GM23248 (cell line): ENCODE measurements at regions not wholly inside any gene's neighbourhood (a gene's known extent, or its start where the extent isn't known, plus 50 kb on each side); places are given as distances from the start of the nearest gene placed in this dataset.

Source experiments
- DNase-seq: peaks from one replicate; pipeline ENCODE4 v3.0.0-alpha.2; 2015
- H2AFZ ChIP-seq: fragments of 200-600 bp; sonication (generic); 2 replicates; pipeline ENCODE4 v1.6.1; 2016; ENCODE audit warnings: antibody characterized with exemption
- H3F3A ChIP-seq: fragments of 200-600 bp; sonication (generic); 2 replicates; pipeline ENCODE4 v1.6.1; 2016; ENCODE audit warnings: mild to moderate bottlenecking, antibody characterized with exemption, mixed run types; ENCODE audit not compliant: insufficient read depth
- H3K27ac ChIP-seq: fragments of 200-600 bp; sonication (generic); 2 replicates; pipeline ENCODE4 v1.5.1; 2016; ENCODE audit warnings: mild to moderate bottlenecking
- H3K27me3 ChIP-seq: fragments of 200-600 bp; sonication (generic); replicated peaks from 2 replicates; pipeline ENCODE4 v1.6.1; 2016; ENCODE audit warnings: mild to moderate bottlenecking; ENCODE audit not compliant: insufficient read depth
- H3K36me3 ChIP-seq: fragments of 200-600 bp; sonication (generic); 2 replicates; pipeline ENCODE4 v1.6.1; 2016; ENCODE audit warnings: low read depth, mild to moderate bottlenecking
- H3K4me1 ChIP-seq: fragments of 200-600 bp; sonication (generic); 2 replicates; pipeline ENCODE4 v1.6.1; 2016; ENCODE audit warnings: mild to moderate bottlenecking; ENCODE audit not compliant: insufficient read depth
- H3K4me2 ChIP-seq: fragments of 200-600 bp; sonication (generic); one replicate; pipeline ENCODE4 v1.6.1; 2016; ENCODE audit warnings: mild to moderate bottlenecking; ENCODE audit not compliant: unreplicated experiment
- H3K4me3 ChIP-seq: fragments of 200-600 bp; sonication (generic); 2 replicates; pipeline ENCODE4 v1.5.1; 2016; ENCODE audit warnings: mild to moderate bottlenecking
- H3K79me2 ChIP-seq: fragments of 200-600 bp; sonication (generic); 2 replicates; pipeline ENCODE4 v1.6.1; 2016; ENCODE audit warnings: mild to moderate bottlenecking; ENCODE audit not compliant: insufficient read depth
- H3K9ac ChIP-seq: fragments of 200-600 bp; sonication (generic); 2 replicates; pipeline ENCODE4 v1.6.1; 2016; ENCODE audit warnings: mild to moderate bottlenecking
- H3K9me2 ChIP-seq: fragments of 200-600 bp; sonication (generic); 2 replicates; pipeline ENCODE4 v1.6.1; 2016; ENCODE audit warnings: mixed run types, mild to moderate bottlenecking, moderate library complexity; ENCODE audit not compliant: insufficient read depth
- H3K9me3 ChIP-seq: fragments of 200-600 bp; sonication (generic); one replicate; pipeline ENCODE4 v1.6.1; 2017; ENCODE audit warnings: low read depth
- H4K20me1 ChIP-seq: fragments of 200-600 bp; sonication (generic); 2 replicates; pipeline ENCODE4 v1.6.0; 2016; ENCODE audit not compliant: insufficient read depth
- EZH2 ChIP-seq: fragments of 200-600 bp; sonication (generic); IDR thresholded peaks from 2 replicates; pipeline ENCODE4 v1.6.1; 2018; ENCODE audit warnings: antibody characterized with exemption, mild to moderate bottlenecking; ENCODE audit not compliant: insufficient read depth, poor library complexity, severe bottlenecking
- EZH2phosphoT487 ChIP-seq: fragments of 200-600 bp; sonication (generic); IDR thresholded peaks from 2 replicates; pipeline ENCODE4 v1.6.1; 2018; ENCODE audit warnings: antibody characterized with exemption, moderate library complexity, mild to moderate bottlenecking, low read depth; ENCODE audit not compliant: insufficient read depth
- WGBS, 2 experiments: methylation state at CpG; one replicate each; pipeline ENCODE4 v1.1.6; 2015 to 2017; ENCODE audit warnings: low lambda C conversion rate in 2 of 2, low coverage in 1 of 2; ENCODE audit errors: missing lambda C conversion rate in 2 of 2; 5-methylcytosine and 5-hydroxymethylcytosine counted together
- in situ Hi-C: fragments of 300-500 bp; cut with MboI; formaldehyde crosslinking; loops from 2 replicates; pipeline ENCODE4 v1.15.0; 2020

DNA sequence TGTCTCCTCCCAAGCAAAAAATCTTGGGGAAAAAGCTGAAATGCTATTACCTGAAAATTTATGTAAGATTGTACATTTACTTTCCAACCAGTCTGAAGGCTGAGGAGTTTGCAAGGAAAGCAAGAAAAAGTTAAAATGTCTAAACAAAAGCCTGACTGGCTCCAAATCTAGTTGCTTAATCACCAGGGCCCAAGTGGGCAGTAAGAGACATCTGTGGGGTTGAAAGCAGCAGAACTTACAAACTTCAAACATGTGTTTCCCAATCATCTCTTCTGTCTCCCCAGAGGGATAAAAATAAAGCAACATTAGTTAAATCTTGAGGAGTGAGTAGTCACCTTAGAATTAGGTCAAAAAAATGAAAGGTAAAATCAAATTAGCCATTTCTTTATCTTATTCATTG is 98.6 kb downstream of the OGFRL1 start:
- no peaks in the 10 kb centered on the region for H3K79me2 ChIP-seq

DNA sequence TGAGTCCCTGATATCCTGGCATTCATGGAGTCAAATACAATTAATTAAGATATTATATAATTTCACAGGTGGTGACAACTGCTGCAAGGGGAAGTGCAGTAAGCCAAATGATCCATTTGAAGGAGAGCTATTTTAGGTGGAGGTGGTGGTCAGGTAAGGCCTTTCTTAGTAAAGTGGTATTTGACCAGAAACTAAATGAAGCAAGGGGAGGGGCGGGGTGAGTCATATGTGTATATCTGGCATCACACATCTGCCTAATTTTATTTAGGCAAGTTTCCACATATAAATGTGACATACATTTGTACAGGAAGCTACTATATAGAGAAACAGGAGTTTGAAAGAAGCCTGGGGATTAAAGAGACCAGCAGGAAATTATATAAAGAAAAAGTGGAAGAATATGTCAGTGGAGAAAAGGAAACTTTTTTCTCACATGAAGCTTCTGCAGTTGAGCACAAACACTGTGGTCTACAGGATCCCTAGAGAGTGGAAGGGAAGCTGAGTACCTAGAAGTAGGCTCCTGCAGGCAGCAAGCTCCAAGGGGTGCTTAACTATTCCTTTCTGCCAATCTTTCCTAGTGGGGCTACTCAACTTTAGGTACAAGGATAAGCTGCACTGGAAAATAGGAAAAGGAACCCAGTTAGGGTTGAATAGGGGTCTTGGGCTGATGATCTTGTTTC is 99.6 kb downstream of the OGFRL1 start:
- DNase-seq: peak; percentile 33

More for the DNA sequence above, 98.6 kb downstream of the OGFRL1 start:
- no peaks in the 10 kb centered on the region for H3K9me3 ChIP-seq
- peak; percentile 81 for DNase-seq
- H3K27me3 ChIP-seq: no peaks in the 10 kb centered on the region
- H2AFZ ChIP-seq: no peak overlapping the region
- peaks cover 17% of the 10 kb centered on the region for H3F3A ChIP-seq
- TF ChIP-seq EZH2phosphoT487 (no peak), EZH2 (no peak)
- peak overlapping the region; percentile 46 for H3K9ac ChIP-seq
- no peaks in the 10 kb centered on the region for H3K9me2 ChIP-seq
- H3K4me1 ChIP-seq: peaks cover 43% of the 10 kb centered on the region
- peak overlapping the region; percentile 68 for H3K4me2 ChIP-seq
- in situ Hi-C loops: loop anchor here (10.0 to 25.0 kb wide), 2 partner anchors 128 to 700 kb away; no protein-coding TSS in a partner anchor
- H3K27ac ChIP-seq: peak overlapping the region; percentile 25; the same call in 1 of the 2 replicates
- H3K4me3 ChIP-seq: 0 out of 2 replicates have a peak overlapping the region, but pooled peaks have one; percentile 17
- H3K36me3 ChIP-seq: no peaks in the 10 kb centered on the region
- H4K20me1 ChIP-seq: no peaks in the 10 kb centered on the region

DNA sequence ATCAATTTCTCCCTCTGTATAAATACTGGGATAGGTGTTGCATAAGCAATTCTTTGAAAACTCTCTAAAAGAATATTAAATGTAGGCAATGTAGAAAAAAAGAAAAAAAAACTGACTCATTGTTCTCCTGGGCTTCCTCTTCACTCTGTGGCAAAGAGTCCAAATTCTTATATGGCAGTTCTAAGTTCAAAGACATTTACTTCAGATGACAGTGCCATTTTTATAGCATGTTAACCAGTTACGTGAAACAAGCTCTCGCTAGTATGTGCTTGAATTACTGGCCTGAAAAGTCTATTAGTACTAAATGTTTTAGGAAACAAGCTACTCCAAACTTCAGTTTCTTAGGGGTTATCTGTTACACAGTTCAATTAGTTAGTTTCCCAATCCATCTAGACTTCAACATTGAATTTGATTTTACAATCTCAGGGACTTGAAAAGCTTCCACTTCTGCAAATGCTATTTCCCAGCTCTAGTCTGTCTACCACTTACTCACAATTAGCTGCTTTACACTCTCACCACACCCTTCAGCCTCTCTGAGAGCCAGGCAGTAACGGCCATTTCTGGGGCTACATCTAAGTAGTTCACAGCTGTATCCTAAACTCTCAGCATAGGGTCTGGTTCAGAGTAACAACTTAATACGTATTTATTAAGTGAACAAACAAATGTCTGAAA is 100.4 kb downstream of the OGFRL1 start:
- Histone ChIP-seq H3K4me3 (no peak overlapping the region), H3K9me3 (no peaks in the 10 kb centered on the region), H3K9me2 (no peaks in the 10 kb centered on the region), H3K4me1 (peaks cover 61% of the 10 kb centered on the region), H3K27ac (no peak overlapping the region), H3K4me2 (no peak overlapping the region), H2AFZ (no peak overlapping the region), H3F3A (peaks cover 33% of the 10 kb centered on the region), H4K20me1 (no peaks in the 10 kb centered on the region), H3K9ac (no peak overlapping the region), H3K27me3 (no peaks in the 10 kb centered on the region), H3K79me2 (no peaks in the 10 kb centered on the region), H3K36me3 (no peaks in the 10 kb centered on the region)
- in situ Hi-C loops: loop anchor here (10.0 to 25.0 kb wide), 2 partner anchors 126 to 698 kb away; no protein-coding TSS in a partner anchor
- 73 to 74% methylated on average over 4 of the region's 4 CpGs for WGBS, 2 experiments
- peak; percentile 36 for DNase-seq
- TF ChIP-seq EZH2 (no peak), EZH2phosphoT487 (no peak)

More for the DNA sequence above, 99.6 kb downstream of the OGFRL1 start:
- TF ChIP-seq EZH2phosphoT487 (no peak), EZH2 (no peak)
- Histone ChIP-seq H3K9me2 (no peaks in the 10 kb centered on the region), H3F3A (peaks cover 26% of the 10 kb centered on the region), H3K79me2 (no peaks in the 10 kb centered on the region), H3K4me1 (peaks cover 54% of the 10 kb centered on the region), H3K9ac (no peak overlapping the region), H3K4me2 (peak overlapping the region; percentile 68), H2AFZ (no peak overlapping the region), H4K20me1 (no peaks in the 10 kb centered on the region), H3K9me3 (no peaks in the 10 kb centered on the region), H3K27ac (no peak overlapping the region), H3K36me3 (no peaks in the 10 kb centered on the region), H3K4me3 (no peak overlapping the region), H3K27me3 (no peaks in the 10 kb centered on the region)
- in situ Hi-C loops: loop anchor here (10.0 to 25.0 kb wide), 2 partner anchors 127 to 699 kb away; no protein-coding TSS in a partner anchor
- WGBS, 2 experiments: 44 to 45% methylated on average over 1 of the region's 1 CpG

DNA sequence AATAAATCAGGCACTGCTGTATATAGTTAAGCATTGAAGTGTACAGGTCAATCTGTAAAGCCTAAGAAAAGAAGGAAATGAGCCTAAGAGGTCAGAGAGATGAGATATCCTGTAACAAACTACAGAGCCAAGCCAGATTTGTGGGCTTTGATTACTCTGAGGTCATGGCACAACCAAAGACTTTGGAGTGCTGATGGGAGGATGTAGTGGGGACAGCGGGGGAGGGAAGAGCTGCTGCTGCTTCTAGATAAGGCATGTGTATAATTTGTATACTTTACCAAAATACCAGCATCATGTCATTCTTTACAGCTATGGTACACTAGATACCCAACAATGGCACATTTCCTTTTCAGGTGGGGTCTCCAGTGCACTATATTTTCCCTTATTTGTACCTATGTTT is 102.5 kb downstream of the OGFRL1 start:
- Histone ChIP-seq H3K4me1 (peaks cover 72% of the 10 kb centered on the region), H3K79me2 (no peaks in the 10 kb centered on the region), H3K36me3 (no peaks in the 10 kb centered on the region), H3F3A (peaks cover 45% of the 10 kb centered on the region), H3K9me2 (no peaks in the 10 kb centered on the region), H3K4me3 (no peak overlapping the region), H3K9ac (no peak overlapping the region), H3K9me3 (no peaks in the 10 kb centered on the region), H3K4me2 (no peak overlapping the region), H2AFZ (no peak overlapping the region), H3K27ac (no peak overlapping the region), H4K20me1 (no peaks in the 10 kb centered on the region), H3K27me3 (no peaks in the 10 kb centered on the region)
- TF ChIP-seq EZH2 (no peak), EZH2phosphoT487 (no peak)
- DNase-seq: no peak
- 87 to 100% methylated on average over 1 of the region's 1 CpG for WGBS, 2 experiments
- in situ Hi-C loops: loop anchor here (25.0 kb wide), 1 partner anchor 696 kb away; no protein-coding TSS in a partner anchor
